ENCODE measurements at regions not wholly inside any gene's neighbourhood (a gene's known extent, or its start where the extent isn't known, plus 50 kb on each side); places are given as distances from the start of the nearest gene placed in this dataset.
"Not testable (repeated sequence)": the region's sequence is repeated elsewhere in the genome, so short reads cannot be mapped to it uniquely, and the experiment has no call there.

- Histone ChIP-seq H3K4me1 (ENCODE audit: control insufficient read depth in 2 of 2, insufficient read depth in 2 of 2, low read length in 2 of 2) (no peaks in the 10 kb centered on the region), H3K4me2 (replicated peaks; ENCODE audit: low read depth, low read length, poor library complexity, severe bottlenecking) (no peak overlapping the region), H3K9ac (ENCODE audit: low read length) (no peak overlapping the region), H3K79me2 (ENCODE audit: control insufficient read depth, insufficient read depth, low read length) (no peaks in the 10 kb centered on the region), H4K20me1 (ENCODE audit: control insufficient read depth, insufficient read depth, low read length, poor library complexity, severe bottlenecking) (no peaks in the 10 kb centered on the region), H2AFZ (ENCODE audit: insufficient read depth, low read depth, low read length, poor library complexity, severe bottlenecking) (no peak overlapping the region), H3K4me3 (ENCODE audit: control extremely low read depth in 1 of 5, extremely low read depth in 1 of 5, insufficient read depth in 1 of 5, low read depth in 2 of 5, low read length in 4 of 5) (no peak overlapping the region), H3K9me3 (ENCODE audit: control extremely low read depth in 1 of 3, control insufficient read depth in 2 of 3, insufficient read depth in 1 of 3, low read length in 2 of 3) (peaks cover 0 to 4% (median 0%) of the 10 kb centered on the region in 3 donors), H3K36me3 (replicated peaks in 1 of 2; ENCODE audit: control extremely low read depth in 1 of 2, control insufficient read depth in 1 of 2, extremely low read depth in 1 of 2, insufficient read depth in 2 of 2, low read length in 1 of 2) (no peaks in the 10 kb centered on the region), H3K27ac (ENCODE audit: low read length in 2 of 2) (no peak overlapping the region), H3K27me3 (replicated peaks in 1 of 4; ENCODE audit: control extremely low read depth in 1 of 4, control insufficient read depth in 3 of 4, insufficient read depth in 4 of 4, low read length in 3 of 4) (no peaks in the 10 kb centered on the region)
- H3K4me3 Mint-ChIP-seq: no peak overlapping the region
- intact Hi-C loops (cut with micrococcal nuclease): no loop called here
- H3K4me1 Mint-ChIP-seq: no peaks in the 10 kb centered on the region
- TF ChIP-seq CTCF (IDR thresholded peaks at IDR 0.05): no peak
- TF ChIP-seq EZH2 (IDR thresholded peaks at IDR 0.05; ENCODE audit: borderline replicate concordance, insufficient read depth, low read depth, low read length, poor library complexity, severe bottlenecking): no peak
- POLR2A ChIA-PET: no interaction called here
- no peaks in the 10 kb centered on the region for H3K9me3 Mint-ChIP-seq (ENCODE audit: insufficient read depth)
- CTCF ChIA-PET: no interaction called here
- no peak overlapping the region for H3K27ac Mint-ChIP-seq
- WGBS (ENCODE audit: insufficient coverage): 100% methylated on average over 2 of the region's 4 CpGs
- H3K27me3 Mint-ChIP-seq: no peaks in the 10 kb centered on the region
- ATAC-seq (ENCODE audit: low read depth): no peak
- DNase-seq: no peak
Measured at GRCh38 chrX:87961471-87961870, 443.9 kb downstream of the KLHL4 start.

- Histone ChIP-seq H3K27ac (ENCODE audit: low read length in 2 of 2) (no peak overlapping the region), H3K4me3 (ENCODE audit: control extremely low read depth in 1 of 5, extremely low read depth in 1 of 5, insufficient read depth in 1 of 5, low read depth in 2 of 5, low read length in 4 of 5) (no peak overlapping the region), H3K4me1 (ENCODE audit: control insufficient read depth in 2 of 2, insufficient read depth in 2 of 2, low read length in 2 of 2) (no peaks in the 10 kb centered on the region), H3K27me3 (replicated peaks in 1 of 4; ENCODE audit: control extremely low read depth in 1 of 4, control insufficient read depth in 3 of 4, insufficient read depth in 4 of 4, low read length in 3 of 4) (no peaks in the 10 kb centered on the region), H2AFZ (ENCODE audit: insufficient read depth, low read depth, low read length, poor library complexity, severe bottlenecking) (no peak overlapping the region), H3K9ac (ENCODE audit: low read length) (no peak overlapping the region), H3K4me2 (replicated peaks; ENCODE audit: low read depth, low read length, poor library complexity, severe bottlenecking) (no peak overlapping the region), H3K79me2 (ENCODE audit: control insufficient read depth, insufficient read depth, low read length) (no peaks in the 10 kb centered on the region), H4K20me1 (ENCODE audit: control insufficient read depth, insufficient read depth, low read length, poor library complexity, severe bottlenecking) (no peaks in the 10 kb centered on the region), H3K9me3 (ENCODE audit: control extremely low read depth in 1 of 3, control insufficient read depth in 2 of 3, insufficient read depth in 1 of 3, low read length in 2 of 3) (no peaks in the 10 kb centered on the region), H3K36me3 (replicated peaks in 1 of 2; ENCODE audit: control extremely low read depth in 1 of 2, control insufficient read depth in 1 of 2, extremely low read depth in 1 of 2, insufficient read depth in 2 of 2, low read length in 1 of 2) (no peaks in the 10 kb centered on the region)
- no CpG with 5 or more reads among the region's 2 CpGs for WGBS (ENCODE audit: insufficient coverage)
- H3K4me3 Mint-ChIP-seq: no peak overlapping the region
- intact Hi-C loops (cut with micrococcal nuclease): no loop called here
- CTCF ChIA-PET: no interaction called here
- no peaks in the 10 kb centered on the region for H3K9me3 Mint-ChIP-seq (ENCODE audit: insufficient read depth)
- POLR2A ChIA-PET: no interaction called here
- TF ChIP-seq EZH2 (IDR thresholded peaks at IDR 0.05; ENCODE audit: borderline replicate concordance, insufficient read depth, low read depth, low read length, poor library complexity, severe bottlenecking) (no peak), CTCF (IDR thresholded peaks at IDR 0.05) (no peak)
- H3K27ac Mint-ChIP-seq: no peak overlapping the region
- no peaks in the 10 kb centered on the region for H3K4me1 Mint-ChIP-seq
- no peaks in the 10 kb centered on the region for H3K27me3 Mint-ChIP-seq
- ATAC-seq (ENCODE audit: low read depth): no peak
- no peak for DNase-seq
Measured at GRCh38 chrX:87968118-87968517, 450.5 kb downstream of the KLHL4 start.

GRCh38 chrX:87972121-87972520 lies 454.5 kb downstream of the KLHL4 start:
- ATAC-seq (ENCODE audit: low read depth); intact Hi-C loops (cut with micrococcal nuclease): not testable (repeated sequence)
- no CpG with 5 or more reads among the region's 6 CpGs for WGBS (ENCODE audit: insufficient coverage)

More at GRCh38 chrX:87972121-87972520, 454.5 kb downstream of the KLHL4 start:
- H3K9me3 Mint-ChIP-seq (ENCODE audit: insufficient read depth); H3K4me3 ChIP-seq (ENCODE audit: control extremely low read depth in 1 of 5, extremely low read depth in 1 of 5, insufficient read depth in 1 of 5, low read depth in 2 of 5, low read length in 4 of 5); H4K20me1 ChIP-seq (ENCODE audit: control insufficient read depth, insufficient read depth, low read length, poor library complexity, severe bottlenecking); H3K79me2 ChIP-seq (ENCODE audit: control insufficient read depth, insufficient read depth, low read length); H3K27ac Mint-ChIP-seq; H3K4me1 Mint-ChIP-seq; H3K27me3 Mint-ChIP-seq; H3K4me2 ChIP-seq (replicated peaks; ENCODE audit: low read depth, low read length, poor library complexity, severe bottlenecking); H3K4me3 Mint-ChIP-seq; H3K9me3 ChIP-seq (ENCODE audit: control extremely low read depth in 1 of 3, control insufficient read depth in 2 of 3, insufficient read depth in 1 of 3, low read length in 2 of 3); H2AFZ ChIP-seq (ENCODE audit: insufficient read depth, low read depth, low read length, poor library complexity, severe bottlenecking); H3K4me1 ChIP-seq (ENCODE audit: control insufficient read depth in 2 of 2, insufficient read depth in 2 of 2, low read length in 2 of 2); DNase-seq; H3K36me3 ChIP-seq (replicated peaks in 1 of 2; ENCODE audit: control extremely low read depth in 1 of 2, control insufficient read depth in 1 of 2, extremely low read depth in 1 of 2, insufficient read depth in 2 of 2, low read length in 1 of 2); CTCF ChIA-PET; H3K27ac ChIP-seq (ENCODE audit: low read length in 2 of 2); H3K27me3 ChIP-seq (replicated peaks in 1 of 4; ENCODE audit: control extremely low read depth in 1 of 4, control insufficient read depth in 3 of 4, insufficient read depth in 4 of 4, low read length in 3 of 4); H3K9ac ChIP-seq (ENCODE audit: low read length); POLR2A ChIA-PET: not testable (repeated sequence)
